CD14-positive monocyte (primary cell): ENCODE measurements at regions not wholly inside any gene's neighbourhood (a gene's known extent, or its start where the extent isn't known, plus 50 kb on each side); places are given as distances from the start of the nearest gene placed in this dataset.

Source experiments
- DNase-seq, 3 donors: peaks; one replicate each; pipeline ENCODE4 v3.0.0-alpha.2; 2011 to 2022
- H2AFZ ChIP-seq: 2 replicates; pipeline ENCODE4 v1.6.0; 2012; ENCODE audit warnings: mild to moderate bottlenecking, low read depth, low read length, inconsistent platforms; ENCODE audit not compliant: insufficient read depth, poor library complexity, severe bottlenecking
- H3K27ac ChIP-seq, 2 donors: 1 replicate in 1 of 2; 2 replicates in 1 of 2; pipeline ENCODE4 v1.5.1; 2012 to 2013; ENCODE audit warnings: low read length in 2 of 2, control low read depth in 1 of 2, inconsistent platforms in 1 of 2, low read depth in 1 of 2, mild to moderate bottlenecking in 1 of 2
- H3K27me3 ChIP-seq, 2 donors: one replicate each; pipeline versions ENCODE4 v1.6.0 to v1.6.1; 2011 to 2013; ENCODE audit warnings: low read length in 2 of 2; ENCODE audit not compliant: control insufficient read depth in 2 of 2, insufficient read depth in 2 of 2
- H3K36me3 ChIP-seq, 2 donors: replicated peaks in 1 of 2; 1 replicate in 1 of 2; 2 replicates in 1 of 2; pipeline versions ENCODE4 v1.5.1 to v1.6.1; 2012 to 2013; ENCODE audit warnings: low read length in 2 of 2, control low read depth in 1 of 2, inconsistent platforms in 1 of 2, mild to moderate bottlenecking in 1 of 2; ENCODE audit not compliant: insufficient read depth in 2 of 2, control insufficient read depth in 1 of 2
- H3K4me1 ChIP-seq, 2 donors: 1 replicate in 1 of 2; 2 replicates in 1 of 2; pipeline versions ENCODE4 v1.5.1 to v1.6.1; 2012 to 2013; ENCODE audit warnings: low read length in 2 of 2, control low read depth in 1 of 2, inconsistent platforms in 1 of 2, mild to moderate bottlenecking in 1 of 2, moderate library complexity in 1 of 2; ENCODE audit not compliant: insufficient read depth in 2 of 2, control insufficient read depth in 1 of 2
- H3K4me2 ChIP-seq: replicated peaks from 2 replicates; pipeline ENCODE3; 2012; ENCODE audit warnings: low read length, moderate library complexity, mild to moderate bottlenecking; ENCODE audit not compliant: poor library complexity, severe bottlenecking; ENCODE audit errors: extremely low read depth
- H3K4me3 ChIP-seq, 3 experiments: fragments of 200-600 bp in 1 of 3; sonication (generic) in 1 of 3; replicated peaks in 1 of 3; 1 replicate in 2 of 3; 2 replicates in 1 of 3; pipeline ENCODE4 v1.5.1; 2011 to 2013; ENCODE audit warnings: low read length in 3 of 3, mild to moderate bottlenecking in 3 of 3, control low read depth in 2 of 3, low read depth in 2 of 3, inconsistent platforms in 1 of 3, moderate library complexity in 1 of 3
- H3K79me2 ChIP-seq: 2 replicates; pipeline ENCODE4 v1.6.0; 2012; ENCODE audit warnings: mild to moderate bottlenecking, control low read depth, inconsistent platforms, low read length, moderate library complexity; ENCODE audit not compliant: insufficient read depth
- H3K9ac ChIP-seq: 2 replicates; pipeline ENCODE4 v1.6.0; 2017; ENCODE audit warnings: low read length, mild to moderate bottlenecking; ENCODE audit not compliant: insufficient read depth, poor library complexity, severe bottlenecking
- H3K9me3 ChIP-seq, 2 donors: replicated peaks in 1 of 2; 1 replicate in 1 of 2; 2 replicates in 1 of 2; pipeline versions ENCODE4 v1.5.1 to v1.6.1; 2012 to 2013; ENCODE audit warnings: low read length in 2 of 2, control low read depth in 1 of 2; ENCODE audit not compliant: control insufficient read depth in 1 of 2, insufficient read depth in 1 of 2
- H4K20me1 ChIP-seq: 2 replicates; pipeline ENCODE4 v1.6.0; 2012; ENCODE audit warnings: mild to moderate bottlenecking, low read length, control low read depth, moderate library complexity; ENCODE audit not compliant: insufficient read depth
- H3K27ac Mint-ChIP-seq, 7 donors: one replicate each; pipeline ENCODE4 v1.8.0; 2020; ENCODE audit warnings: mild to moderate bottlenecking in 7 of 7, mixed read lengths in 7 of 7, moderate library complexity in 6 of 7, inconsistent platforms in 2 of 7
- H3K27me3 Mint-ChIP-seq, 3 donors: one replicate each; pipeline ENCODE4 v1.8.0; 2021 to 2022; ENCODE audit warnings: low read depth in 3 of 3, mild to moderate bottlenecking in 3 of 3, mixed read lengths in 3 of 3, moderate library complexity in 3 of 3, inconsistent platforms in 1 of 3
- H3K36me3 Mint-ChIP-seq, 2 donors: one replicate each; pipeline ENCODE4 v1.8.0; 2020; ENCODE audit warnings: mixed read lengths in 2 of 2, inconsistent platforms in 1 of 2, mild to moderate bottlenecking in 1 of 2
- H3K4me1 Mint-ChIP-seq: one replicate; pipeline ENCODE4 v1.8.0; 2020; ENCODE audit warnings: mild to moderate bottlenecking, mixed read lengths
- H3K4me3 Mint-ChIP-seq, 2 donors: one replicate each; pipeline ENCODE4 v1.8.0; 2020; ENCODE audit warnings: mild to moderate bottlenecking in 2 of 2, mixed read lengths in 2 of 2, moderate library complexity in 1 of 2
- H3K9me3 Mint-ChIP-seq, 7 donors: one replicate each; pipeline ENCODE4 v1.8.0; 2020 to 2022; ENCODE audit warnings: mixed read lengths in 7 of 7, mild to moderate bottlenecking in 6 of 7, moderate library complexity in 6 of 7, inconsistent platforms in 2 of 7
- WGBS: methylation state at CpG from one replicate; pipeline ENCODE4 v1.1.5; 2013; ENCODE audit warnings: missing lambda C conversion rate; ENCODE audit not compliant: insufficient coverage; 5-methylcytosine and 5-hydroxymethylcytosine counted together
- intact Hi-C, 2 donors: fragments of 100-400 bp; cut with micrococcal nuclease; formaldehyde crosslinking; loops; one replicate each; pipeline versions ENCODE4 v1.15.0 to v1.15.1; 2023
- TF ChIP-seq, protein P1 (sequence below): fragments of 200-600 bp; IDR thresholded peaks from one replicate; pipeline ENCODE4 v1.8.0; 2022; ENCODE audit warnings: antibody characterized with exemption, mild to moderate bottlenecking

- no peak overlapping the region for H3K4me2 ChIP-seq
- peaks cover 12 to 28% (median 21%) of the 10 kb centered on the region in 7 donors for H3K9me3 Mint-ChIP-seq
- no peak overlapping the region for H2AFZ ChIP-seq
- no peaks in the 10 kb centered on the region for H3K27me3 ChIP-seq
- H3K36me3 ChIP-seq = no peaks in the 10 kb centered on the region
- no peak for DNase-seq
- H3K9me3 ChIP-seq = peaks cover 12 to 19% of the 10 kb centered on the region in 2 donors
- H3K27ac Mint-ChIP-seq = no peak overlapping the region
- peaks cover 0 to 3% (median 0%) of the 10 kb centered on the region in 3 donors for H3K27me3 Mint-ChIP-seq
- H3K36me3 Mint-ChIP-seq = no peaks in the 10 kb centered on the region
- no peaks in the 10 kb centered on the region for H4K20me1 ChIP-seq
- no peak overlapping the region for H3K4me3 Mint-ChIP-seq
- no peak overlapping the region for H3K27ac ChIP-seq
- WGBS = 40% methylated on average over 1 of the region's 4 CpGs
- H3K9ac ChIP-seq = no peak overlapping the region
- TF ChIP-seq, protein P1, sequence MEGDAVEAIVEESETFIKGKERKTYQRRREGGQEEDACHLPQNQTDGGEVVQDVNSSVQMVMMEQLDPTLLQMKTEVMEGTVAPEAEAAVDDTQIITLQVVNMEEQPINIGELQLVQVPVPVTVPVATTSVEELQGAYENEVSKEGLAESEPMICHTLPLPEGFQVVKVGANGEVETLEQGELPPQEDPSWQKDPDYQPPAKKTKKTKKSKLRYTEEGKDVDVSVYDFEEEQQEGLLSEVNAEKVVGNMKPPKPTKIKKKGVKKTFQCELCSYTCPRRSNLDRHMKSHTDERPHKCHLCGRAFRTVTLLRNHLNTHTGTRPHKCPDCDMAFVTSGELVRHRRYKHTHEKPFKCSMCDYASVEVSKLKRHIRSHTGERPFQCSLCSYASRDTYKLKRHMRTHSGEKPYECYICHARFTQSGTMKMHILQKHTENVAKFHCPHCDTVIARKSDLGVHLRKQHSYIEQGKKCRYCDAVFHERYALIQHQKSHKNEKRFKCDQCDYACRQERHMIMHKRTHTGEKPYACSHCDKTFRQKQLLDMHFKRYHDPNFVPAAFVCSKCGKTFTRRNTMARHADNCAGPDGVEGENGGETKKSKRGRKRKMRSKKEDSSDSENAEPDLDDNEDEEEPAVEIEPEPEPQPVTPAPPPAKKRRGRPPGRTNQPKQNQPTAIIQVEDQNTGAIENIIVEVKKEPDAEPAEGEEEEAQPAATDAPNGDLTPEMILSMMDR = no peak
- intact Hi-C loops = no loop called here
- H3K4me1 Mint-ChIP-seq = no peaks in the 10 kb centered on the region
- H3K4me3 ChIP-seq = no peak overlapping the region
- H3K79me2 ChIP-seq = no peaks in the 10 kb centered on the region
- H3K4me1 ChIP-seq = no peaks in the 10 kb centered on the region
These were observed 454.9 kb downstream of the LMO7 start for GRCh38 chr13:76091076-76091475.

GRCh38 chr13:76086729-76087128 is 450.6 kb downstream of the LMO7 start:
- intact Hi-C loops = no loop called here
- H3K27ac Mint-ChIP-seq = no peak overlapping the region
- H3K4me2 ChIP-seq = no peak overlapping the region
- no peak overlapping the region for H3K27ac ChIP-seq
- DNase-seq = no peak
- H3K9ac ChIP-seq = no peak overlapping the region
- H3K4me1 ChIP-seq = no peaks in the 10 kb centered on the region
- H2AFZ ChIP-seq = no peak overlapping the region
- no peaks in the 10 kb centered on the region for H4K20me1 ChIP-seq
- peaks cover 9 to 21% (median 20%) of the 10 kb centered on the region in 7 donors for H3K9me3 Mint-ChIP-seq
- H3K27me3 ChIP-seq = no peaks in the 10 kb centered on the region
- H3K4me3 Mint-ChIP-seq = no peak overlapping the region
- H3K36me3 ChIP-seq = no peaks in the 10 kb centered on the region
- no peaks in the 10 kb centered on the region for H3K79me2 ChIP-seq
- 100% methylated on average over 1 of the region's 1 CpG for WGBS
- H3K4me3 ChIP-seq = no peak overlapping the region
- no peaks in the 10 kb centered on the region for H3K27me3 Mint-ChIP-seq
- TF ChIP-seq, protein P1 = no peak
- peaks cover 14 to 19% of the 10 kb centered on the region in 2 donors for H3K9me3 ChIP-seq
- H3K4me1 Mint-ChIP-seq = no peaks in the 10 kb centered on the region
- no peaks in the 10 kb centered on the region for H3K36me3 Mint-ChIP-seq
